Ishikawa (cell line): ENCODE measurements at regions not wholly inside any gene's neighbourhood (a gene's known extent, or its start where the extent isn't known, plus 50 kb on each side); places are given as distances from the start of the nearest gene placed in this dataset.

Experiments
- CREB1 ChIP-seq: IDR thresholded peaks from 2 replicates; pipeline ENCODE4 v1.6.1; 2012; ENCODE audit warnings: low read depth
- EP300 ChIP-seq: IDR thresholded peaks from 2 replicates; pipeline ENCODE4 v1.6.1; 2012; ENCODE audit warnings: borderline replicate concordance
- FOXM1 ChIP-seq: IDR thresholded peaks from 2 replicates; pipeline ENCODE4 v1.6.1; 2012; ENCODE audit warnings: low read depth, borderline replicate concordance
- MAX ChIP-seq: IDR thresholded peaks from 2 replicates; pipeline ENCODE4 v1.6.1; 2012
- RAD21 ChIP-seq: IDR thresholded peaks from 2 replicates; pipeline ENCODE4 v1.6.1; 2012; ENCODE audit warnings: low read depth
- YY1 ChIP-seq: IDR thresholded peaks from 2 replicates; pipeline ENCODE4 v1.6.1; 2012; ENCODE audit warnings: low read depth

GRCh38 chr6:112475083-112475482, 128.0 kb downstream of the RFPL4B start:
- TF ChIP-seq FOXM1 (no peak), RAD21 (no peak), YY1 (no peak), MAX (no peak), EP300 (no peak), CREB1 (no peak)
